Natural killer cell (primary cell): ENCODE measurements at regions not wholly inside any gene's neighbourhood (a gene's known extent, or its start where the extent isn't known, plus 50 kb on each side); places are given as distances from the start of the nearest gene placed in this dataset.

Experiments used
- ATAC-seq, 3 donors: fragments of 150-1000 bp in 2 of 3; fragments of 200-7000 bp in 1 of 3; cut with Tn5 transposase; 1 replicate in 1 of 3; 2 replicates in 2 of 3; pipeline ENCODE4 v1.10.0; 2021; ENCODE audit warnings: mild to moderate bottlenecking in 2 of 3, moderate library complexity in 2 of 3
- DNase-seq, 2 donors: peaks; one replicate each; pipeline versions ENCODE4 v3.0.0 to v3.0.0-alpha.2; 2013 to 2021; ENCODE audit warnings: mixed read lengths in 1 of 2
- H3K27ac ChIP-seq: one replicate; pipeline ENCODE4 v1.5.1; 2013; ENCODE audit warnings: mild to moderate bottlenecking, low read length
- H3K27me3 ChIP-seq: one replicate; pipeline ENCODE4 v1.6.1; 2013; ENCODE audit warnings: low read length; ENCODE audit not compliant: control insufficient read depth, insufficient read depth
- H3K36me3 ChIP-seq: one replicate; pipeline ENCODE4 v1.6.1; 2013; ENCODE audit warnings: low read length; ENCODE audit not compliant: control insufficient read depth, insufficient read depth
- H3K4me1 ChIP-seq: one replicate; pipeline ENCODE4 v1.6.1; 2013; ENCODE audit warnings: low read length; ENCODE audit not compliant: control insufficient read depth, insufficient read depth
- H3K4me3 ChIP-seq: one replicate; pipeline ENCODE4 v1.5.1; 2013; ENCODE audit warnings: low read length
- H3K9me3 ChIP-seq: one replicate; pipeline ENCODE4 v1.6.1; 2013; ENCODE audit warnings: low read length; ENCODE audit not compliant: control insufficient read depth, insufficient read depth
- H3K27ac Mint-ChIP-seq, 2 donors: one replicate each; pipeline ENCODE4 v1.8.0; 2022; ENCODE audit warnings: mild to moderate bottlenecking in 2 of 2, mixed read lengths in 2 of 2, moderate library complexity in 1 of 2
- H3K27me3 Mint-ChIP-seq, 2 donors: one replicate each; pipeline ENCODE4 v1.8.0; 2022; ENCODE audit warnings: low read depth in 2 of 2, mixed read lengths in 2 of 2
- H3K36me3 Mint-ChIP-seq: one replicate; pipeline ENCODE4 v1.8.0; 2022; ENCODE audit warnings: mixed read lengths
- H3K4me1 Mint-ChIP-seq, 2 donors: one replicate each; pipeline ENCODE4 v1.8.0; 2022; ENCODE audit warnings: mixed read lengths in 2 of 2
- H3K4me3 Mint-ChIP-seq: one replicate; pipeline ENCODE4 v1.8.0; 2022; ENCODE audit warnings: mild to moderate bottlenecking, moderate library complexity, mixed read lengths
- H3K9me3 Mint-ChIP-seq, 2 donors: one replicate each; pipeline ENCODE4 v1.8.0; 2022; ENCODE audit warnings: mixed read lengths in 2 of 2
- CTCF ChIP-seq: fragments of 200-600 bp; IDR thresholded peaks from one replicate; pipeline ENCODE4 v1.8.0; 2022; ENCODE audit warnings: antibody characterized with exemption
- WGBS: methylation state at CpG from one replicate; pipeline ENCODE4 v1.1.7; 2013; ENCODE audit warnings: missing lambda C conversion rate; ENCODE audit not compliant: insufficient coverage; 5-methylcytosine and 5-hydroxymethylcytosine counted together
- intact Hi-C: fragments of 100-400 bp; cut with micrococcal nuclease; formaldehyde crosslinking; loops from one replicate; pipeline ENCODE4 v1.14.2; 2022

DNA sequence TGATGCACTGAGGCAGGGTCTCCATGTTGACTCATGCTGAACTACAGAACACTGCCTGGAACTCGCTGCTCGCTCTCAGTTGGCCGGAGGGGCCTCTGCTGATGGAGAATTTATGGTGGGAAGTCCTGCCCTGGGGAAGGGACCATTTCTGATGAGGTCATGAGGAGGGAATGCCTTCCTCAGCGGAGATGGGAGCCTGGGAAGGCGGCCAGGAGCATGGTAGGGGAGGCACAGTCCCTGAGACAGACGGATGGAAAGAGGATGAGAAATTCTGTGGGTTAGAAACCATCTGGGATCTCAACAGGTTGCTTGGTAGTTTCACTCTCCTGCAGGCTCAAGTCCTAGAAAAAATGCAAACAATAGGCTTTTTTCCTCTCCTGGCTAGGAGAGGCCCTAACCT lies 56.8 kb upstream of the TPM1 start:
- no peak overlapping the region for H3K4me3 ChIP-seq
- H3K27ac Mint-ChIP-seq = no peak overlapping the region
- H3K4me3 Mint-ChIP-seq = no peak overlapping the region
- ATAC-seq (no peak), DNase-seq (no peak)
- WGBS = 86% methylated on average over 6 of the region's 6 CpGs
- no peak overlapping the region for H3K27ac ChIP-seq
- no peaks in the 10 kb centered on the region for H3K9me3 Mint-ChIP-seq
- intact Hi-C loops = no loop called here
- H3K9me3 ChIP-seq = no peaks in the 10 kb centered on the region
- H3K27me3 ChIP-seq = peaks cover 6% of the 10 kb centered on the region
- no peaks in the 10 kb centered on the region for H3K4me1 ChIP-seq
- H3K4me1 Mint-ChIP-seq = no peaks in the 10 kb centered on the region
- TF ChIP-seq CTCF = no peak
- no peaks in the 10 kb centered on the region for H3K36me3 ChIP-seq
- no peaks in the 10 kb centered on the region for H3K36me3 Mint-ChIP-seq
- peaks cover 12 to 21% of the 10 kb centered on the region in 2 donors for H3K27me3 Mint-ChIP-seq

DNA sequence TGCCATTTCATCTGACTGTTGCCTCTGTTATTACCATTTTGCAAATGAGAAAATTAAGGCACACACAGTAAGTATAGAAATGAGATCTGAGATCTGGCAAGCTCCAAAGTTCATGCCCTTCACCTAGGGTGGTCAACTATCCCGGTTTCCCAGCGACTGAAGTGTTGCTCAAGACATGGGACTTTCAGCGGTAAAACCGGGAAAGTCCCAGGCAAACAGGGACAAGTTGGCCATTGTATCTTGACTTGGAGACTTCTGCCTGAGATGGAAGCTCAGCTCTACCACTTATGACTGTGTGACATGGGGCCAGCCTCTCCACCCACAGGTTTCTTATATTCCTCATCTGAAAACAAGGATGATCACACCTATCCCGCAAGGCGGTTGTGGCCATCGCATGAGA lies 55.6 kb upstream of the TPM1 start:
- H3K27me3 Mint-ChIP-seq = peaks cover 12 to 21% of the 10 kb centered on the region in 2 donors
- H3K27ac ChIP-seq = no peak overlapping the region
- intact Hi-C loops = no loop called here
- H3K4me1 ChIP-seq = no peaks in the 10 kb centered on the region
- 96% methylated on average over 7 of the region's 7 CpGs for WGBS
- no peaks in the 10 kb centered on the region for H3K9me3 ChIP-seq
- TF ChIP-seq CTCF = no peak
- no peak for DNase-seq
- H3K36me3 Mint-ChIP-seq = no peaks in the 10 kb centered on the region
- peaks cover 6% of the 10 kb centered on the region for H3K27me3 ChIP-seq
- no peaks in the 10 kb centered on the region for H3K36me3 ChIP-seq
- no peaks in the 10 kb centered on the region for H3K4me1 Mint-ChIP-seq
- no peak overlapping the region for H3K4me3 Mint-ChIP-seq
- no peak for ATAC-seq
- H3K27ac Mint-ChIP-seq = no peak overlapping the region
- no peaks in the 10 kb centered on the region for H3K9me3 Mint-ChIP-seq
- no peak overlapping the region for H3K4me3 ChIP-seq

DNA sequence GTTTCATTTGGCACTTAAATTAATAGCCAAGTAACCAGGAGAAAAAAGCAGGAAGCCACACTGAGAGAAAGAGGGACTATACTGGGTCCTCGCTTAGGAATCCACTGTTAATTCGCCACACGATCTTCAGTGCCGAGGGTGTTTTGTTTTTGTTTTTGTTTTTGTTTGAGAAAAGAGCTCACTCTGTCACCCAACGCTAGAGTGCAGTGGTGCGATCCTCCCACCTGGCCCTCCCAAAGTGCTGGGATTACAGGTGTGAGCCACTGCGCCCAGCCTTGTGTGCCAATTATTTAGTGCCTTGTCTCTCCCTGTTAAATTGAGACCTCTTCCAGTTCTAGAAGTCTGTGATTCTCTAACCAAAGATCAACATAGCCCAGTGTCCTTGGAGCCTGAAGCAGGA lies 53.8 kb upstream of the TPM1 start:
- H3K4me3 ChIP-seq = no peak overlapping the region
- peaks cover 3% of the 10 kb centered on the region for H3K27me3 ChIP-seq
- no peaks in the 10 kb centered on the region for H3K36me3 ChIP-seq
- WGBS = 96% methylated on average over 7 of the region's 7 CpGs
- no peaks in the 10 kb centered on the region for H3K9me3 ChIP-seq
- Mint-ChIP-seq H3K27me3 (peaks cover 18 to 21% of the 10 kb centered on the region in 2 donors), H3K4me1 (no peaks in the 10 kb centered on the region), H3K4me3 (no peak overlapping the region), H3K9me3 (no peaks in the 10 kb centered on the region), H3K27ac (no peak overlapping the region), H3K36me3 (no peaks in the 10 kb centered on the region)
- intact Hi-C loops = no loop called here
- ATAC-seq (no peak), DNase-seq (no peak)
- no peak overlapping the region for H3K27ac ChIP-seq
- no peaks in the 10 kb centered on the region for H3K4me1 ChIP-seq
- no peak for TF ChIP-seq CTCF

GRCh38 chr15:62989366-62990055 lies 53.0 kb upstream of the TPM1 start:
- H3K36me3 ChIP-seq = no peaks in the 10 kb centered on the region
- no peak for TF ChIP-seq CTCF
- DNase-seq (no peak), ATAC-seq (peak in 1 of 3 donors; percentile 10)
- H3K4me1 Mint-ChIP-seq = no peaks in the 10 kb centered on the region
- no peak overlapping the region for H3K27ac ChIP-seq
- H3K36me3 Mint-ChIP-seq = no peaks in the 10 kb centered on the region
- H3K4me1 ChIP-seq = no peaks in the 10 kb centered on the region
- H3K9me3 ChIP-seq = no peaks in the 10 kb centered on the region
- peaks cover 3% of the 10 kb centered on the region for H3K27me3 ChIP-seq
- H3K9me3 Mint-ChIP-seq = no peaks in the 10 kb centered on the region
- H3K27ac Mint-ChIP-seq = no peak overlapping the region
- no peak overlapping the region for H3K4me3 Mint-ChIP-seq
- peaks cover 18 to 21% of the 10 kb centered on the region in 2 donors for H3K27me3 Mint-ChIP-seq
- intact Hi-C loops = no loop called here
- 69% methylated on average over 8 of the region's 10 CpGs for WGBS
- H3K4me3 ChIP-seq = no peak overlapping the region
